IPS DF 6.9 (cell line): ENCODE measurements at regions not wholly inside any gene's neighbourhood (a gene's known extent, or its start where the extent isn't known, plus 50 kb on each side); places are given as distances from the start of the nearest gene placed in this dataset.
A peak's percentile ranks its signal among the peaks of the same experiment; 100 is the strongest.

Source experiments
- DNase-seq: peaks from one replicate; pipeline ENCODE4 v3.0.0-alpha.2; 2013; ENCODE audit warnings: low read depth, low spot score
- H3K27ac ChIP-seq: one replicate; pipeline ENCODE4 v1.5.1; 2013; ENCODE audit warnings: low read length, control low read depth
- H3K27me3 ChIP-seq: 2 replicates; pipeline ENCODE4 v1.6.1; 2013; ENCODE audit warnings: mild to moderate bottlenecking, low read length; ENCODE audit not compliant: control insufficient read depth, insufficient read depth
- H3K36me3 ChIP-seq: 2 replicates; pipeline ENCODE4 v1.6.1; 2013; ENCODE audit warnings: low read length; ENCODE audit not compliant: control insufficient read depth, insufficient read depth
- H3K4me1 ChIP-seq: 2 replicates; pipeline ENCODE4 v1.6.1; 2013; ENCODE audit warnings: low read length; ENCODE audit not compliant: control insufficient read depth, insufficient read depth
- H3K4me3 ChIP-seq: 2 replicates; pipeline ENCODE4 v1.5.1; 2013; ENCODE audit warnings: mild to moderate bottlenecking, low read length
- H3K9me3 ChIP-seq: 2 replicates; pipeline ENCODE4 v1.6.1; 2013; ENCODE audit warnings: low read length, inconsistent platforms; ENCODE audit not compliant: control insufficient read depth, insufficient read depth
- WGBS: extraction: QIAGEN DNeasy Blood & Tissue Kit; methylation state at CpG from one replicate; pipeline ENCODE4 v1.1.7; 2013; ENCODE audit warnings: mixed read lengths, missing lambda C conversion rate; ENCODE audit not compliant: insufficient read length, insufficient coverage; 5-methylcytosine and 5-hydroxymethylcytosine counted together

- no CpG with 5 or more reads among the region's 3 CpGs for WGBS
- H3K27ac ChIP-seq: no peak overlapping the region
- DNase-seq: no peak
- no peaks in the 10 kb centered on the region for H3K9me3 ChIP-seq
- no peaks in the 10 kb centered on the region for H3K36me3 ChIP-seq
- no peak overlapping the region for H3K4me3 ChIP-seq
- no peaks in the 10 kb centered on the region for H3K4me1 ChIP-seq
- H3K27me3 ChIP-seq: no peaks in the 10 kb centered on the region
Measured at GRCh38 chrY:19578281-19578874, 166.1 kb downstream of the KDM5D start.

- H3K36me3 ChIP-seq: no peaks in the 10 kb centered on the region
- H3K4me1 ChIP-seq: no peaks in the 10 kb centered on the region
- H3K27ac ChIP-seq: no peak overlapping the region
- no CpG with 5 or more reads among the region's 6 CpGs for WGBS
- no peak overlapping the region for H3K4me3 ChIP-seq
- no peaks in the 10 kb centered on the region for H3K9me3 ChIP-seq
- no peaks in the 10 kb centered on the region for H3K27me3 ChIP-seq
- no peak for DNase-seq
Measured at GRCh38 chrY:19577250-19577649, 167.3 kb downstream of the KDM5D start.

DNA sequence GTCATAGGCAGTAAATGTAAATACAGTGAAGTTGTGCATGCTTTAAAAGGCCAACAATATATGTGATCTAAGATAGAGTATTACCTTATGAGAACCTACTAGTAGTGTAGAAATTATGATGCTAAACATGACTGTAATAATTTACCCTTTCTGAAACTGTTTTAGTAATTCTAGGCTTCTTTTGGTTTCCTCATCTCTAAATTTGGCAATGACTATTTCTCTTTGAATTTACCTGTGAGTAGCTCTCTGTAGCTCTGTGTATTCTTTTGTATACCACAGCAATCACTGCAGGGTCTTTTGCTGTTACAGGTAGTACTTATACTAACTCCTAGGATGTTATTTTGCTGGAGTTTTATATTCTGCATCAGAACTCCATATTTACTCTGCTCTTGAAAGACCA, 169.6 kb downstream of the KDM5D start:
- Histone ChIP-seq H3K36me3 (no peaks in the 10 kb centered on the region), H3K27me3 (no peaks in the 10 kb centered on the region), H3K9me3 (no peaks in the 10 kb centered on the region), H3K4me1 (no peaks in the 10 kb centered on the region), H3K27ac (no peak overlapping the region), H3K4me3 (no peak overlapping the region)
- no peak for DNase-seq

DNA sequence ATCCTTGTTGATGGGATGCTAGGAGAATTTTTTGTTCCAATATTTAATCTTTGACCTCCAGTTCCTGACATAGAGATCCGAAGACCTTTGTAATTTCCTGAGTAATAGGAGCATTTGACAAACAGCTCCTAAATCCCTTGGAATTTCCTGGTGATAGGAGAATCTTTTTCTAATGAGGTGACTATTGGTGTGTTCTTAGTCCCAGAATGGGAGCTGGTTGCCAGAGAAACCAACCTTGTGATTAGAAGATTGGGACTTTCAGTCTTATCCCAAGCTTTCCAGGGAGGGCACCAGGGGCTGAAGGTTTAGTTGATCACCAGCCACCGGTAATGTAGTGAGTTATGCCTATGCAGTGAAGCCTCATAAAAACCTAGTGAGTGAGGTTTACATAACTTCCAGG, 170.9 kb downstream of the KDM5D start:
- no CpG with 5 or more reads among the region's 2 CpGs for WGBS
- Histone ChIP-seq H3K4me1 (no peaks in the 10 kb centered on the region), H3K27me3 (no peaks in the 10 kb centered on the region), H3K4me3 (no peak overlapping the region), H3K36me3 (no peaks in the 10 kb centered on the region), H3K9me3 (no peaks in the 10 kb centered on the region), H3K27ac (no peak overlapping the region)
- DNase-seq: no peak

- no peaks in the 10 kb centered on the region for H3K4me1 ChIP-seq
- no peaks in the 10 kb centered on the region for H3K9me3 ChIP-seq
- no peaks in the 10 kb centered on the region for H3K36me3 ChIP-seq
- H3K27ac ChIP-seq: no peak overlapping the region
- no peak for DNase-seq
- H3K27me3 ChIP-seq: no peaks in the 10 kb centered on the region
- no peak overlapping the region for H3K4me3 ChIP-seq
- WGBS: no CpG with 5 or more reads among the region's 2 CpGs
Measured at GRCh38 chrY:19570999-19571398, 173.5 kb downstream of the KDM5D start.

DNA sequence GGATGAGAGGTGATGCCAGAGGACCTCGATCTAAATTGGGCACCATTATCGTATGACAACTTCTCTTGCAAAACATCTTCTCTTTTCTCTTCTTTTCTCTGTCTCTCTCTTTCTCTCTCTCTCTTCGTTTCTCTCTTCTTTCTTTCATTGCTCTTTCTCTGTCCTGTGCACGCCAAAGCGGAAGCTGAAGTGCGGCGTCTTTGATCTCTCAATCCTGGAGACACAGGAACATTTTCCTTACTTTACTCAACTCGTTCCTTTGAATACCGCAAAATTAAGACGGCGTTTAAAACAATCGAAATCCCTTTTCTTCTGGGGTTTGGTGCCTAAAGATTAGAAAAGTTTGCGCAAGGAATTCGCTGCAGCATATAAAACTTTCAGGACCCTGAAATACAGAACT, 176.6 kb downstream of the KDM5D start:
- no peaks in the 10 kb centered on the region for H3K9me3 ChIP-seq
- no CpG with 5 or more reads among the region's 14 CpGs for WGBS
- peak overlapping the region; percentile 62; the same call in 1 of the 2 replicates for H3K4me3 ChIP-seq
- no peak for DNase-seq
- H3K36me3 ChIP-seq: no peaks in the 10 kb centered on the region
- no peaks in the 10 kb centered on the region for H3K27me3 ChIP-seq
- H3K4me1 ChIP-seq: no peaks in the 10 kb centered on the region
- H3K27ac ChIP-seq: no peak overlapping the region

GRCh38 chrY:19567051-19567921, 177.2 kb downstream of the KDM5D start:
- H3K4me3 ChIP-seq: peak overlapping the region; percentile 62; the same call in 1 of the 2 replicates
- no peak overlapping the region for H3K27ac ChIP-seq
- H3K27me3 ChIP-seq: no peaks in the 10 kb centered on the region
- no peaks in the 10 kb centered on the region for H3K4me1 ChIP-seq
- peak; percentile 66 for DNase-seq
- H3K36me3 ChIP-seq: no peaks in the 10 kb centered on the region
- WGBS: no CpG with 5 or more reads among the region's 53 CpGs
- H3K9me3 ChIP-seq: no peaks in the 10 kb centered on the region

- no peaks in the 10 kb centered on the region for H3K9me3 ChIP-seq
- H3K4me3 ChIP-seq: no peak overlapping the region
- no peaks in the 10 kb centered on the region for H3K36me3 ChIP-seq
- H3K27me3 ChIP-seq: no peaks in the 10 kb centered on the region
- no peak overlapping the region for H3K27ac ChIP-seq
- DNase-seq: no peak
- H3K4me1 ChIP-seq: no peaks in the 10 kb centered on the region
- no CpG with 5 or more reads among the region's 4 CpGs for WGBS
Measured at GRCh38 chrY:19559161-19559560, 185.4 kb downstream of the KDM5D start.

- no peak overlapping the region for H3K4me3 ChIP-seq
- no peaks in the 10 kb centered on the region for H3K9me3 ChIP-seq
- H3K27me3 ChIP-seq: no peaks in the 10 kb centered on the region
- H3K27ac ChIP-seq: no peak overlapping the region
- no peak for DNase-seq
- no CpG with 5 or more reads among the region's 18 CpGs for WGBS
- no peaks in the 10 kb centered on the region for H3K36me3 ChIP-seq
- H3K4me1 ChIP-seq: no peaks in the 10 kb centered on the region
Measured at GRCh38 chrY:19549671-19550466, 194.7 kb downstream of the KDM5D start.

DNA sequence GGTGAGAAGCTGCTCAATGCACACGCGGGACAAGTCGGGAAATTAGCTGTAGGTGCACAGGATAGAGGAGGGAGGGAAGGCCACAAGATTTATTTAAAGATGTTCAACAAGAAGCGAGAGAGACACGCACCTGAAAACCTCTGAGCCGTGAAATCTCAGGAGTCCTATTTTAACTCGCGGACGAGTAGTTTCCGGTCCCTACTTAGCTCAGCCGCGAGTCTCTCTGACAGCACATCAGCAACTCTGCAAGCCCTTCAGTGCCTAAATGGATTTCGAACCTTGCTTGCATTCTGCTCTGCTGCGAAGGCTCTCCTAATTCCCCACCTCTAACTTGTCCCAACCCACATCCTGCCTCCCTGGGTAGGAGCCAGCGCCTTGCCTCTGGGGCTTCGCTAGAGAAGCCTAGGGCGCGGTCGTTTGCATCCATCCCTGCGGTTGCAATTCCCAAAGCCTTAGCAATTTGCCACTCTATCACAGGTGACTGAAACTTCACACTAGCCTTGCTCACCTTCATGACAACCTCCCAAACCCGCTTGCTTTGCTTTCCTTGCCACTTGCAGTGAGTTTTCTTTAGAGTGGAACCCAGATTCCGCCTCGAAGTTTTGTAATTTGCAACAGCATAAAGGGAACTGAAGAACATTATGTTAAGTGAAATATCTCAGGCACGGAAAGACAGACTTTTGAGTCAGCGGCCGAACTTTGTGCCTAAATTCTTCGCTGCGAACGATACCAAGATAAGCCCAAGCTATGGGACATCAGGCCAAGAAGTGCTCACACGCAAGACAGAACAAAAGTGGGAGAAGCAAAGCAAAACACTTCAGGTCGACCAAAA, 202.8 kb downstream of the KDM5D start:
- Histone ChIP-seq H3K4me3 (no peak overlapping the region), H3K27ac (no peak overlapping the region), H3K36me3 (no peaks in the 10 kb centered on the region), H3K4me1 (no peaks in the 10 kb centered on the region), H3K27me3 (no peaks in the 10 kb centered on the region), H3K9me3 (no peaks in the 10 kb centered on the region)
- DNase-seq: no peak
- WGBS: no CpG with 5 or more reads among the region's 31 CpGs
